GM21390 (cell line): ENCODE measurements at regions not wholly inside any gene's neighbourhood (a gene's known extent, or its start where the extent isn't known, plus 50 kb on each side); places are given as distances from the start of the nearest gene placed in this dataset.
A peak's percentile ranks its signal among the peaks of the same experiment; 100 is the strongest.
"Not testable (repeated sequence)": the region's sequence is repeated elsewhere in the genome, so short reads cannot be mapped to it uniquely, and the experiment has no call there.

Source experiments
- ATAC-seq: cut with Tn5 transposase; IDR thresholded peaks from one replicate; pipeline ENCODE4 v1.9.1; 2021; ENCODE audit not compliant: unreplicated experiment

DNA sequence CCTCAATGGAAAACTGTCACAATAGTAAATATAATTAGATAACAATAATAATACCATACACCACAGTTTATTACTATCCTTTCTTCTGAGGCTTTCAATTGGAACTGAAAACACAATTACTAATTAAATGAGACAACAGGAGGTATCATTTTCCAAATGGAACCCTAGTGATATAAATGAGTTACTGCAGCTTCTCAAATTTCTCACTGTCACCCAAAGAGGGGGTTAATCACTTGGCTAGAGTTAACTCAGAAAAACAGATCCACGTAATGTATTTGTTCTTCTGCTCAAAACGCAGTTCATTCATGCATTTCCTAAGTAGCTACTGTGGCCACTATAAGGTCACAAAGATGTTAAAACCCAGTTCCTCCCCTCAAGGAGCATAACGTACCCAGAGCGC is 120.9 kb upstream of the FOXN3 start:
- ATAC-seq: no peak

DNA sequence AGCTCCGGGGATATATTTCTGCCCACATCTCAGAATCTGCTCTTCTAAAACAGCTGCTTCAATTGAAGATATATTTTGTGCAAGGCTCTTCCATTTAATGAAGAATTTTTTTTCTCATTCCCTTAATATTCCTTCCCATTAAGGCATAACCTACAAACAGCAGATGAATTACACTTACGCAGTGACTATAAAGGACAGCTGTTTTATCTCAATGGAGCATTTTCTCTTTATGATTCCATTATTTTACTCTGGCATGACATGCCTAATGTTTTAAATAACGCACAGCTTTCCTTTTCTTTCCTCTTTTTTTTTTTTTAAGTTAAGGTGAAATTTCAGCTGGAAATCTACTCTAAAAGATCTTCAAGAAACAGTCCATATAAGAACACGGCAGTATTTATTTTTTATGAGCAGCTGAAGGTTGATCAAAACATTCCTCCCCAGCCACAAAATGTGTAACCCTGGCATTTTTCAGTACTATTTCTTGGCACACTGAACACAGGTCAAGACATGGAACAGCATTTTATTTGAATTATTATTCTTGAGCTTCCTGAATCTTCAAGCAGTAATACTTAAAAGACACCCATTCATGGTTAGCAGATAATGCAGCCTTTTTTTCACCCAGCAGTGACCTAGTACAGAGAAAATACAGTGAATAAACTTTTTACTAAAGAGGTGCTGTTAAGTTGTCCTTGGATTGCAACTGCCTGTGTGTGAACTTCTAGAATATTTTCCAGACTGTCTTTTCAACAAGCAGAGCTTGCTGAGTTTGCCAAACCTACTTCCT is 118.1 kb upstream of the FOXN3 start:
- ATAC-seq: no peak

DNA sequence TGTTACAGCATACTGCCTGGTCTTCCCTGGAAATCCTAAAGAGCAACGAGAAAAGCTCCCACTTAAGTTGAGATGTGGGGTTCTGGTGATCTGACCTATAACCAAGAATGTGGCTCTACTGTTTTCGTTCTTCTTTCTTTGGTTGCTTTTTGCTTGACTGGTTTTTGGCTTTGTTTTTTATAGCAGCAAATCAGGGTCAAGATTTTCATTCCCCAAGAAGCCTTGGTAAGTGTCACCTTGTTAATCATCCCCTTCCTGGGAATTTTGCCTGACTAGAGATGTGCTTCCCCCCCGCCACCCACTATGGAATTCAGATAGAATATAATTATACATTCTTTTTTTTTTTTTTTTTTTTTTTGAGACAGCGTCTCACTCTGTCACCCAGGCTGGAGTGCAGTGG is 116.7 kb upstream of the FOXN3 start:
- ATAC-seq: no peak

DNA sequence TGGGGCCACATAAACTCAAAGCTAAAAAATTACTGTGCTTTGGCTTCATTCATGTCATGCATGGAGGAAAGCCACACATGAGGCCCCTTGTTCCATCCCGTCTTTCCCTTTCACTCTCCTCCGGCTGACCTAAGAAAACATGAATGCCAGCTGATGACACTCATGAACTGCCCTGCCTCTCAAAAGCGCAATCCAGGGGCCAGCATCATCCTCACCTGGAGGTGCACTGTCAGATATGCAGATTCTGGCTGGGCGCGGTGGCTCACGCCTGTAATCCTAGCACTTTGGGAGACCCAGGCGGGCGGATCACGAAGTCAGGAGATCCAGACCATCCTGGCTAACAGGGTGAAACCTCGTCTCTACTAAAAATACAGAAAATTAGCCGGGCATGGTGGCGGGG is 116.1 kb upstream of the FOXN3 start:
- ATAC-seq: no peak

DNA sequence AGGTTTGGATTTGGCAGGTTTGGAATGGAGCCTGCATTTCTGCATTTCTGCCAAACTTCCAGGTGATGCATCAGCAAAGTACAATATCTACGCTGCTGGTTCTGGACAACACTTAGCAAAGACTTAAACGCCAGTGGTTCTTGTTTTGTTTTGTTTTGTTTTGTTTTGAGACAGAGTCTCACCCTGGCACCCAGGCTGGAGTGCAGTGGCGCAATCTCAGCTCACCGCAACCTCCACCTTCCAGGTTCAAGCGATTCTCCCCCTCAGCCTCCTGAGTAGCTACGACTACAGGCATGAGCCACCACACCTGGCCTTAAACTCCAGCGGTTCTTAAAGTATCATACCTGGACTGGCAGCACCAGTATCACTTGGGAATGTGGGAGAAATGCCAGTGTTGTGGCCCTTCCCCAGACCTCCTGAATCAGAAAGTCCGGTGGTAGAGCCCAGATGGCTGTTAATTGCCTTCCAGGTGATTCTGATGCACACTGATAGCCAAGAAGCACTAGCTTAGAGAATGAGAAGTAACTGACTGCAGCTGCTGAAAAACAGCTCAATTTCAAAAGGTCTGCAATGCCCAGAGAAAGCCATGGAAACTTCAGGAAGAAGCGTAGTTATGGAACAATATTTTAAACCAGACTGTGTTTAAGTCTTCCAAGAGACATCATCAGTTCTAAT is 114.8 kb upstream of the FOXN3 start:
- ATAC-seq: no peak

DNA sequence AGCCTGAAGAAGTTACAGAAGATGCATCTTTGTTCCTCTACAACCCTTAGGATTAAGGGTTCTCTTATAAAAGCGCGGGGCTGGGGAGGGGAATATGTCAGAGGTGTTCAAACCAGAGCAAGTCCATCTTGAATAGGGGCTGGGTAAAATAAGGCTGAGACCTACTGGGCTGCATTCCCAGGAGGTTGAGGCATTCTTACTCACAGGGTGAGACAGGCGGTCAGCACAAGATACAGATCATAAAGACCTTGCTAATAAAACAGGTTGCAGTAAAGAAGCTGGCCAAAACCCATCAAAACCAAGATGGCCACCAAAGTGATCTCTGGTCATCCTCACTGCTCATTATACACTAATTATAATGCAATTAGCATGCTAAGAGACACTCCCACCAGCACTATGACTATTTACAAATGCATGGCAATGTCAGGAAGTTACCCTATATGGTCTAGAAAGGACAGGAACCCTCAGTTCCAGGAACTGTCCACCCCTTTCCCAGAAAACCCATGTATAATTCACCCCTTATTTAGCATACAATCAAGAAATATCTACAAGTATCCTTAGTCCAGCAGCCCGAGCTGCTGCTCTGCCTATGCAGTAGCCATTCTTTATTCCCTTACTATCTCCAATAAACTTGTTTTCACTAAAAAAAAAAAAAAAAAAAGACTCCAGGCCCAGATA is 108.1 kb upstream of the FOXN3 start:
- no peak for ATAC-seq

DNA sequence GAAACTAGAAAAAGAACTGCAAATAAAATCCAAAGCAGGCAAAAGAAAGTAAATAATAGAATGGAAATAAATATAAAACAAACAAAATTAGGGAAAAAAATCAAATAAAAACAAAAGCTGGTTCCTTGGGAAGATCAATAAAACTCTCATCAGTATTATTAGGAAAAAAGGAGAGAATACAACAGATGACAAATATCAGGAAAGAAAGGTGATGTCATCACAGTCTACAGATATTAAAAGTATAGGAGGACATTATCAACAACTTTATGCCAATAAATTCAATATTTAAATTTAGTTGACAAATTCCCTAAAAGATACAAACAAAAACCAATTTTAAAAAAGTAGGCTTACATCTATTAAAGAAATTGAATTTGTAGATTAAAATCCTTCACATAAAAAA is 107.4 kb upstream of the FOXN3 start:
- no peak for ATAC-seq

DNA sequence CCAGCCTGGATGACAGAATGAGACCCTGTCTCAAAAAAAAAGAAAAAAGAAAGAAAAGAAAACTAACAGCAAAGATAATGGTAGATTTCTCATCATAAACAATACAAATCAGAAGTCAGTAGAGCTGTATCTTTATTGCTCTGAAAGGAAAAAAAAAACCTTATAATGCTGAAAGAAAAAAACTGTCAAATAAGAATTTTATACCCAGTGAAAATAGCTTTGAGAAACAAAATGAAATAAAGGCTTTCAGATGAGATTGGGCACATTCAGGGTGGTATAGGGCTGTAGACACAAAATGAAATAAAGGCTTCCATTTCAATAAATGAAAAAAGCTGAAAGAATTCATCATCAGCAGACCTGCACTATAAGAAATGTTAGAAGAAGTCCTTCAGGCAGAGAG is 105.0 kb upstream of the FOXN3 start:
- no peak for ATAC-seq

DNA sequence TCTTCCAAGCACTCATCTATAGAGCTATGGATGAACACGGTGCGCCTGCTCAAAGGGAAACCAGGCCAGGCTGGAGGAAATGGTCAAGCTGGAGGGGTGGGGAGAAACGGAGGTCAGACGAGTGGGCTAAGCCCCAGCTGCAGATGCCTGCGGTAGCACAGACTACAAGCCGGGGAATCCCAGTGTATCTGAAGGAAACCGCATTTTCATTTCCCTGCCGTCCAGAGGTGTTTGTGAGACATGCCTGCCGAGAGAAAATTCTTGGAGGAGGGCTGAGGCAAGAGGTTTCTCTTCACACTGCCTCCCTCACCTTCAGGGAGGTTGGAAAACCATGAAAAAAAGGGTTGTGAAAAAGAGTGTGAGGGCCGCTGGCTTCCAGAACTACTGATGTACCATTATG is 102.0 kb upstream of the FOXN3 start:
- no peak for ATAC-seq

DNA sequence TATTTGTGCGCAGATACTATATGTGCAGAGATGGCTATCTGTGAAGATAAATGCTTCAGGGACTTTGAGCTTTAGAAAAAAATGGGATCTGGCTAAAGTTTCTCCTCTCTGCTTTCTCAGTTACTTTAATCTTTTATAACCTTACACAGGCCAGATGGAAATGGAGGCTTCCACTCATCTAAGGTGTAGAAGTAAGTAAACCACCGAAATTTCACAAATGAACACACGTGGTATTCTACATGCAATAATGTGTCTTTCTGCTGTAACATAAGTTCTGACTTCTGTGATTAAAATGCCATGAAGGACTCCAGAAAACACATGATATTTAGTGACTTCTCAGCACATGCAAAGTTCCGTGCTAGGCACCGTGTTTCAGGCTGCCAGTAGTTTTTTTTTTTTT is 99.1 kb upstream of the FOXN3 start:
- ATAC-seq: no peak

DNA sequence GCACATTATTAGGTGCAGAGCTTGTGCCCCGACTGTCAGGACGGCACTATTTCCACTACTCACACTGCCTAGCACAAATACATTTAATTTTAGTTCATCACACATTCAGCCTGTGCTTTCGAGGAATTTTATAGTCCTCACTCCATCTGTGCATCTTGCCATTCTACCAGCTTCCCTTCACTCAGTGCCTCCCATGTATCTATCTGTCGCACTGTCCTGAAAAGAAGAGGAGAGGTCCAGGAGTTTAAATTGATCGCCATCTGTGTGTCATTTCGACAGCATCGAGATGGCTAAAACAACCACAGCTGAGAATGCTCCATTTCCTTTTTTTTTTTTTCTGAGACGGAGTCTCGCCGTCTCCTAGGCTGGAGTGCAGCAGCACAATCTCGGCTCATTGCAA is 97.6 kb upstream of the FOXN3 start:
- ATAC-seq: no peak

DNA sequence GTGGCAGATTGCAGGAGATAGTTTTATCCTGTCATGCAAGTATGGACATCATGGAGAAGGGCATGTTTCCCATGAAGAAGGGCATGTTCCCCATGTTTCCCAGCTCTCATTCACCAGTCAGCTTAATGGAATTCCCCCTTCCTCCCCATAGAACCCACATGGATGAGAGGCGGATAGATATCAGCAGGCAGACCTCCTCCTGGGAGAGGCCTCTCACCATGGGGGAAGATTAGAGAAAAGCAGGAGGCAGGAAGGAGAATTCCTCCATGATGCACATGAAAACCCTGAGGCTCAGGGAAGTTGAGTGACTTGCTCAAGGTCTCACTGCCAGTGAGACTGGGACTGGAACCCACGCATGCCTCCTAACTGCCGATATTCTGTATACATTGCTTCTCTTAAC is 92.9 kb upstream of the FOXN3 start:
- ATAC-seq: no peak

DNA sequence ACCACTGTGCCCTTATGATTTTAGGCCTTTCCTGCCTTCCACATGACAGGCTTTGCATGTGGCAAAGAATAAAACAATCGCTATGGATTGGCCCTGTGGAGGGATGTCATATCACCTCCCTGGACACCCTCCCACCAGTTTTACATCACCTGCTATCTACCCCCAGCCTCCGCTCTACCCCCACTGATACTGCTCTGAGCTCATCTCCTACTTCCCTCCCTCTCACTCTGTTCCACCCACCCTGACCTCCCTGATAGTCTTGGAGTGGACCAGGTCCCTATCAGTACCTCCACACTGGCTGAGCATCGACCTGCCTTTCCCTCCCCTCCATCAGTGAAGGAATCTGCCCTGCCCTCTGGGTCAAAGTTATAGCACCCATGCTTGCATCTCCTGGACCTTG is 91.8 kb upstream of the FOXN3 start:
- ATAC-seq: no peak

DNA sequence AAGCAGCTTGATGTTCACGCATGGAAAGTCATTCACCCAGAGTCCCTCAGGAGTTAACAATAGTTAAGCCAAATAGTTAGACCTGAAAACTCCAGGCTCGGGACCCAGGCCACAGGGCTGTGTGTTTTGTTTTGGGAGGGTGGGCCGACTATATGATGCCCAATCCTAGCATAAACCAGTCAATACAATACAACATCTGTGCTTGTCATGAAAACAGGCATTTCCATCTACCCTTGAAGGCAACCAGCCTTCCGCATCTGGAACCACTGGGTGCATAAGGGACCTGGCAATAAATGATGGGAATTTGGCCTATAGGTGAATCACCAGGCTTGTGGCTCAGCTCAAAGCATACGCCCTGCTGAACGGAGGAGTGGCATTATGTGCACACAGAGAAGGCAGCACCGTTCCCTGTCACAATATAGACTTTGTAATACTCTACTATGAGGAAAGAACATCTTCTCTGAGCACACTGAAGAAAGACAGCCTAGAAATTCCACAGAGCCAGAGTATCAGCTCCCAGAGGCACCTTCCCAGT is 91.0 kb upstream of the FOXN3 start:
- no peak for ATAC-seq

DNA sequence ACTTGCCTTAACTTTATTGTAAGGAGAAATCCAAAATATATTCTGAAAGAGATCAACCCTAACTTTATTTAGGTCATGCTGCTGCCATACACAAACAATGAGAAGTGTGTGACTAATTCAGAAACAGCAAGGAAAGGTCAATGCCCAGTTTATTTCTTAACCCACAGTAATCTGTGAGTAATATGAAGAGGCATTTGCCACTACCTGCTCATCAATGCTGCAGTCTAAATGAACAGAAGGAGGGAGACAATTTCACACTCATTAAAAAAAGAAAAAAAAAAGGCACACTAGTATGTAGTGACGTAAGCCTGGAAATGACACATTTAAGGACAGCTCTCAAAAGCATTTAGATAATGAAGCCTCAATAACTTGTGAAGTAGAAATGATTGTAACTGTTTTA is 90.5 kb upstream of the FOXN3 start:
- ATAC-seq: no peak

DNA sequence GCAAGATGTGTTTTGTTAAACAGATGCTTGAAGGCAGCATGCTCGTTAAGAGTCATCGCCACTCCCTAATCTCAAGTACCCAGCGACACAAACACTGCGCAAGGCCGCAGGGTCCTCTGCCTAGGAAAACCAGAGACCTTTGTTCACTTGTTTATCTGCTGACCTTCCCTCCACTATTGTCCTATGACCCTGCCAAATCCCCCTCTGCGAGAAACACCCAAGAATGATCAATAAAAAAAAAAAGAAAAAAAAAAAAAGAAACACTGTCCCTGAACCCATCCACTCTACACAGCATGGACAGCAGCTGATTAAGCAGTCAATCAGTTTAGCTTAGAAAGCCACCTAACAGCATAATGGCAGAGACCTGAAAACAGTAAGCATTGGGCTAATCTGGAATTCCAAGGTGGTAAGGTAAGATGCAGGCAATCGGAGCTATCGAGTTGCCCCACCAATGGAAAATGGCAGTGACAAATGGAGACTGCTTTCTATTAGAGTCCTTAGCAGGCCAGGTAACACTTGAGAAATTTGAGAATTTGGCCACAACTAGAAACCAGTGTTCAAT is 89.9 kb upstream of the FOXN3 start:
- ATAC-seq: not testable (repeated sequence)

DNA sequence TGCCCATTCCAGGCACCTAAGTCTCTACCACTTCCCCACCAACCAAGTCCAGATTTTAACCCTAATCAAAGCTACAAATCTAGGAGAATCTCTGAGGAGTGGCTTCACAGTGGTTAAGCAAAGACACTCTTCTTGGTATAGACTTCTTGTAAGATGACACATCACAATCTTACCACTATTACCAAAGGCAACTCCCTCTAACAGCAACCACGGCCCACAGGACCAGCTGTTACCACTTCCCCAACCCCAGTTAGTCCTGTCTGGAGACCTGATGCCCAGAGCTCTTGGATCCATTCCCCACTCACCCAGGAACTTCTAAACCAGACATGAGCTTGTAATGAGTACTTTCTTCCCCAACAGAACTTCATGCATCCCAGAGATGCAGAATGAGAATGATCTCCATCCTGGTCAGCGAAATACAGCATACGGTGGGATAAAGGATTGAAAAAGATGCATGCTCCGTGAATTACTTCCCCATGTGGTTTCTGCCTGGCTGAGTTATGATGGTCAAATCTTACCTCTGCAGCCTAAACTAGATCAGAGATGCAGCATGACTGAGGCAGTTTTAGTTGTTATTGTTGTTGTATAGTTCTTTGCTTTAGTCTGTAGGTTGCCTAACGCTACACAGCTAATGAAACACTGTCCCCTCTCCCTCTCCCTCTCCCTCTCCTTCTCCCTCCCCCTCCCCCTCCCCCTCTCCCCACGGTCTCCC is 87.7 kb upstream of the FOXN3 start:
- peak; percentile 68 for ATAC-seq

DNA sequence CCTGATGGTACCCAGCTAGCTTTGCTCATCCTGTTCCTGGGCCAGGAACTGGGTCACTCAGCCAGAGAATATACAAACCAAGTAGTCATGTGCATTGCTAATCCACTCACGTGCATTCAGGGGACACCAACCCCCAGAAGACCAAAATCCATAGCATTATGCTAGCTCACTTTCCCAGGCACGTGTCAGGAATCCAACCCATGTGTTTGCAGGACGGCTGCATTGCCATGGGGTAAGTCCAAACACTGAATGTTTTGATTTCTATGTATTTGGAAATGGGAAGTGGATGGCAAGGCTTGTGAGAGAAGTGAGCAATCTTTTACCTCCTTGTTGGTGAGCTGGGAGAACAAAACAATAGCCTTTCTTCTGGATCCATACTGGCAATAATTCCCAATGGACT is 87.1 kb upstream of the FOXN3 start:
- ATAC-seq: no peak

DNA sequence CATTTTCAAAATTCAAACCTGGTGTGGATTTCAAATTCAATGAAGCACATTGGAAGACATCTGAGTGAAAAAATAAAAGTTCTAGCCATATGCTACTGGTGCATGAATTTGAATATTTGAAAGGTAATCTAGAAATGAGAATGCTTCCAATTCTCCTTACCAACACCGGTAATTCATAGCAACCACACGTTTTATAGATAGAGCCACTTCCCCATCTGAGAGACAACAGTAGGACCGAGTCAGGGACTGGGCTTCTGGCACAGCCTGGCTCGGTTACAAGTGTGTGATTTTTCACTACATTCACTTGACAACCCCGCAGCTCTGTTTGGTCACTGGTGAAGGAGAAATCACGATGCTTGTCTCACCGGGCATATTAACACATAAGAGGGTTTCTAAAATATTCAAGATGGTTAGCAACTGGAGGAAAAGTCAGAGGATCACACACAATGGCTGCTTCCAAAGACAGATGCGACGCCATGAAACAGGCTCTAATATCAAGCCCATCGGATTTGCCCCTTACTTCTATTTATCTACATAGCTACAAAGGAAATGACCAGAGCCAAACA is 86.5 kb upstream of the FOXN3 start:
- peak; percentile 38 for ATAC-seq

DNA sequence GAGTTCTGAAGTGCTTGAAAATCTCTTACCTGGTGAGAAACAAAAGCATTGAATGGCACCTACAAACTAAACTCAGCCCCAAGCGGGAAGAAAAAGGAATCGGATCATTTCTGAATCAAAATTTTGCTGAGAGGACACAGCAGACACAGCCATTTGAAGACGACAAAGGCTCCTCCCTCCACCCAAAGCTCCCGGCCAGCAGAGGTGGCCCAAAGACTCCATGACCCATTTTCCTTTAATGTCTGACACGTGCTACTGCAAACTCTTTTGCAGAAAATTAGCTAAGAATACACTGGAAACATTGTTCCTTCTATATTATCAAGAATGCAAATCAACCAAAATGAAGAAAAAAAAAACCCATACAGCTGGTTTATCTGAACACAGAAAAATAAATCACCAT is 85.9 kb upstream of the FOXN3 start:
- ATAC-seq: no peak

DNA sequence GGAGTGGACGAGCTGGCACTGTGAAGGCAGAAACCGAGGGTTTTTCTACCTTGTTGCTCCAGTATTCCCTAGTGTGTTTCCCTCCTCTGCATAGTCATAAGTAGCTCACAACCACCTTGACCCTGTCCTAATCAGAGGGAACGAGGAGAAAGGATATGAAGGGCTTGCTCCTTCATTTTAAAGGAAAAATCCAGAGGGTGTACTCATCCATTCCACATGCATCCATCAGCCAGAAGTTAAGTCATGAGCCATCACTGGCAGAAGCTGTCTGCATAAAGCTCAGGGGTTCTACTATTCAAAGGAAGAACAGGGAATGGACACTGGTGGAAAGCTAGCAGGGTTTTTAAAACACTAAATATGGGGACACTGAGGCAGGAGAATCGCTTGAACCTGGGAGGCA is 84.3 kb upstream of the FOXN3 start:
- no peak for ATAC-seq
